22Rv1 (cell line): ENCODE measurements at regions not wholly inside any gene's neighbourhood (a gene's known extent, or its start where the extent isn't known, plus 50 kb on each side); places are given as distances from the start of the nearest gene placed in this dataset.

Experiments
- H3K27ac ChIP-seq: fragments of 450-650 bp; 2 replicates; pipeline ENCODE4 v1.5.1; 2017
- CTCF ChIP-seq: fragments of 450-650 bp; IDR thresholded peaks from 2 replicates; pipeline ENCODE4 v1.5.1; 2017; ENCODE audit warnings: mild to moderate bottlenecking
- ZFX ChIP-seq: fragments of 450-650 bp; IDR thresholded peaks from 2 replicates; pipeline ENCODE4 v1.6.1; 2017; ENCODE audit warnings: antibody characterized with exemption, borderline replicate concordance

- H3K27ac ChIP-seq, result no peak overlapping the region
- no peak for TF ChIP-seq CTCF
- TF ChIP-seq ZFX, result no peak
Observed at GRCh38 chr12:87756721-87757120, 272.5 kb downstream of the C12orf50 start.

- no peak for TF ChIP-seq ZFX
Observed at GRCh38 chr12:87756111-87756510, 273.1 kb downstream of the C12orf50 start.

GRCh38 chr12:87728931-87729593 is 300.1 kb downstream of the C12orf50 start:
- H3K27ac ChIP-seq, result 0 out of 2 replicates have a peak overlapping the region, but pooled peaks have one; percentile 6
- no peak for TF ChIP-seq CTCF
- TF ChIP-seq ZFX, result no peak

More at GRCh38 chr12:87756111-87756510, 273.1 kb downstream of the C12orf50 start:
- no peak overlapping the region for H3K27ac ChIP-seq

GRCh38 chr12:87720967-87721366 is 308.2 kb downstream of the C12orf50 start:
- TF ChIP-seq CTCF (no peak), ZFX (no peak)
- H3K27ac ChIP-seq, result no peak overlapping the region

GRCh38 chr12:87704374-87704773 is 324.8 kb downstream of the C12orf50 start:
- TF ChIP-seq CTCF (no peak), ZFX (no peak)
- no peak overlapping the region for H3K27ac ChIP-seq

GRCh38 chr12:87690236-87690810 is 338.9 kb downstream of the C12orf50 start:
- H3K27ac ChIP-seq, result no peak overlapping the region
- no peak for TF ChIP-seq ZFX
- no peak for TF ChIP-seq CTCF

GRCh38 chr12:87689196-87689595 is 340.0 kb downstream of the C12orf50 start:
- TF ChIP-seq ZFX (no peak), CTCF (no peak)

More at GRCh38 chr12:87689196-87689595, 340.0 kb downstream of the C12orf50 start:
- H3K27ac ChIP-seq, result no peak overlapping the region
